H1 (cell line): ENCODE measurements at regions not wholly inside any gene's neighbourhood (a gene's known extent, or its start where the extent isn't known, plus 50 kb on each side); places are given as distances from the start of the nearest gene placed in this dataset.

Experiments used
- CTCF ChIA-PET: fragments of 300-600 bp; sonication (Branson Sonifier 250); formaldehyde crosslinking; loops from one replicate; lab custom pipeline; 2021; ENCODE audit not compliant: partially characterized antibody; lab: Charles Lee
- POLR2A ChIA-PET: fragments of 300-600 bp; sonication (Branson Sonifier 250); formaldehyde crosslinking; loops from one replicate; lab custom pipeline; 2021; ENCODE audit warnings: inconsistent platforms; ENCODE audit not compliant: partially characterized antibody; lab: Charles Lee
- DNase-seq, 2 experiments: peaks; one replicate each; pipeline versions ENCODE4 v3.0.0 to v3.0.0-alpha.2; 2010 to 2022; ENCODE audit warnings: low spot score in 2 of 2, low read depth in 1 of 2, mixed read lengths in 1 of 2
- FAIRE-seq: peaks from 2 replicates; lab custom pipeline; 2011; peaks lifted over from hg19 to GRCh38; lab: Jason Lieb, UNC
- H2AFZ ChIP-seq: 2 replicates; pipeline ENCODE4 v1.8.1; 2012; ENCODE audit warnings: low read length, inconsistent platforms
- H2AK5ac ChIP-seq: 2 replicates; pipeline ENCODE4 v1.6.1; 2013; ENCODE audit warnings: low read depth, low read length
- H2BK120ac ChIP-seq: replicated peaks from 2 replicates; pipeline ENCODE3; 2013; ENCODE audit warnings: low read depth, low read length, inconsistent platforms
- H2BK12ac ChIP-seq: 2 replicates; pipeline ENCODE4 v1.6.1; 2013; ENCODE audit warnings: low read depth, low read length
- H2BK15ac ChIP-seq: 2 replicates; pipeline ENCODE4 v1.6.1; 2013; ENCODE audit warnings: low read length
- H2BK20ac ChIP-seq: 2 replicates; pipeline ENCODE4 v1.6.1; 2013; ENCODE audit warnings: low read length
- H2BK5ac ChIP-seq: 2 replicates; pipeline ENCODE4 v1.6.1; 2013; ENCODE audit warnings: low read depth, low read length
- H3K14ac ChIP-seq: 2 replicates; pipeline ENCODE4 v1.6.1; 2013; ENCODE audit warnings: inconsistent platforms; ENCODE audit not compliant: insufficient read length
- H3K18ac ChIP-seq: 2 replicates; pipeline ENCODE4 v1.6.1; 2013; ENCODE audit warnings: low read length; ENCODE audit errors: extremely low read depth
- H3K23ac ChIP-seq: 2 replicates; pipeline ENCODE4 v1.6.1; 2013; ENCODE audit warnings: inconsistent platforms; ENCODE audit not compliant: insufficient read length
- H3K23me2 ChIP-seq: 2 replicates; pipeline ENCODE4 v1.6.1; 2013; ENCODE audit warnings: low read depth, low read length
- H3K27ac ChIP-seq: 2 replicates; pipeline ENCODE4 v1.6.1; 2011; ENCODE audit warnings: low read depth, low read length, inconsistent platforms
- H3K27me3 ChIP-seq, 4 experiments: replicated peaks in 1 of 4; 1 replicate in 1 of 4; 2 replicates in 3 of 4; pipeline versions ENCODE4 v1.6.1 to v1.8.1; 2011 to 2013; ENCODE audit warnings: low read length in 3 of 4, mild to moderate bottlenecking in 3 of 4, inconsistent platforms in 2 of 4, mixed read lengths in 2 of 4, moderate library complexity in 1 of 4; ENCODE audit not compliant: control insufficient read depth in 3 of 4, insufficient read depth in 3 of 4; ENCODE audit errors: extremely low read depth in 1 of 4
- H3K36me3 ChIP-seq, 4 experiments: 2 replicates each; pipeline versions ENCODE4 v1.6.1 to v1.8.1; 2011 to 2013; ENCODE audit warnings: mild to moderate bottlenecking in 4 of 4, low read length in 3 of 4, moderate library complexity in 2 of 4, control low read depth in 1 of 4, inconsistent platforms in 1 of 4; ENCODE audit not compliant: insufficient read depth in 4 of 4, control insufficient read depth in 2 of 4
- H3K4ac ChIP-seq: replicated peaks from 2 replicates; pipeline ENCODE3; 2013; ENCODE audit warnings: low read length, low read depth, mixed read lengths, inconsistent platforms; ENCODE audit not compliant: insufficient read length
- H3K4me1 ChIP-seq, 4 experiments: replicated peaks in 1 of 4; 1 replicate in 1 of 4; 2 replicates in 3 of 4; pipeline versions ENCODE4 v1.6.1 to v1.8.1; 2011 to 2013; ENCODE audit warnings: low read length in 3 of 4, inconsistent platforms in 2 of 4, mixed read lengths in 1 of 4; ENCODE audit not compliant: insufficient read depth in 4 of 4, control insufficient read depth in 3 of 4
- H3K4me2 ChIP-seq, 2 experiments: 2 replicates each; pipeline versions ENCODE4 v1.6.1 to v1.8.1; 2011 to 2013; ENCODE audit warnings: low read depth in 2 of 2, low read length in 2 of 2, control low read depth in 1 of 2, inconsistent platforms in 1 of 2, mild to moderate bottlenecking in 1 of 2; ENCODE audit not compliant: insufficient read depth in 1 of 2
- H3K4me3 ChIP-seq, 4 experiments: fragments of 200-600, 300-600 bp in 1 of 4; sonication (generic), shearing (Covaris generic), sonication (Bioruptor Twin) in 1 of 4; 2 replicates each; pipeline versions ENCODE4 v1.5.1 to v1.8.1; 2011 to 2016; ENCODE audit warnings: low read length in 4 of 4, low read depth in 3 of 4, control low read depth in 2 of 4, inconsistent platforms in 2 of 4, mild to moderate bottlenecking in 2 of 4, mixed read lengths in 1 of 4, moderate library complexity in 1 of 4; ENCODE audit not compliant: insufficient read depth in 2 of 4; ENCODE audit errors: extremely low read depth in 1 of 4
- H3K56ac ChIP-seq: replicated peaks from 2 replicates; pipeline ENCODE3; 2013; ENCODE audit warnings: low read depth, mild to moderate bottlenecking, mixed read lengths, low read length, inconsistent platforms; ENCODE audit not compliant: insufficient read length
- H3K79me1 ChIP-seq: 2 replicates; pipeline ENCODE4 v1.6.1; 2013; ENCODE audit warnings: low read depth, low read length, control low read depth
- H3K79me2 ChIP-seq, 2 experiments: 2 replicates each; pipeline versions ENCODE4 v1.6.1 to v1.8.1; 2012 to 2013; ENCODE audit warnings: low read length in 2 of 2, mild to moderate bottlenecking in 2 of 2, inconsistent platforms in 1 of 2; ENCODE audit not compliant: insufficient read depth in 2 of 2, control insufficient read depth in 1 of 2
- H3K9ac ChIP-seq, 4 experiments: replicated peaks in 1 of 4; 1 replicate in 1 of 4; 2 replicates in 3 of 4; pipeline versions ENCODE4 v1.6.1 to v1.8.1; 2011 to 2013; ENCODE audit warnings: low read depth in 3 of 4, low read length in 3 of 4, control low read depth in 2 of 4, mild to moderate bottlenecking in 2 of 4, moderate library complexity in 2 of 4, inconsistent platforms in 1 of 4; ENCODE audit errors: extremely low read depth in 1 of 4
- H3K9me3 ChIP-seq, 2 experiments: 2 replicates each; pipeline versions ENCODE4 v1.6.1 to v1.8.1; 2012 to 2013; ENCODE audit warnings: mild to moderate bottlenecking in 2 of 2, moderate library complexity in 2 of 2, control low read depth in 1 of 2, inconsistent platforms in 1 of 2, low read depth in 1 of 2, low read length in 1 of 2, mixed read lengths in 1 of 2; ENCODE audit not compliant: insufficient read depth in 2 of 2
- H4K20me1 ChIP-seq, 2 experiments: replicated peaks in 1 of 2; 2 replicates each; pipeline versions ENCODE3 to v1.8.1; 2011 to 2013; ENCODE audit warnings: inconsistent platforms in 2 of 2, low read length in 2 of 2, mild to moderate bottlenecking in 1 of 2; ENCODE audit not compliant: insufficient read depth in 2 of 2, control insufficient read depth in 1 of 2
- H4K5ac ChIP-seq: 2 replicates; pipeline ENCODE4 v1.6.1; 2013; ENCODE audit warnings: low read length, low read depth, mixed read lengths, inconsistent platforms; ENCODE audit not compliant: insufficient read length
- H4K8ac ChIP-seq: 2 replicates; pipeline ENCODE4 v1.8.0; 2013; ENCODE audit warnings: mild to moderate bottlenecking, moderate library complexity, low read length, inconsistent platforms; ENCODE audit not compliant: insufficient read depth; ENCODE audit errors: extremely low read depth
- H4K91ac ChIP-seq: replicated peaks from 2 replicates; pipeline ENCODE3; 2013; ENCODE audit warnings: low read length, mixed read lengths, inconsistent platforms; ENCODE audit not compliant: insufficient read length
- E2F6 ChIP-seq: IDR thresholded peaks from 2 replicates; pipeline ENCODE4 v1.6.1; 2012; ENCODE audit warnings: inconsistent platforms
- HDAC6 ChIP-seq: IDR thresholded peaks from one replicate; pipeline ENCODE4 v1.7.1; 2012; ENCODE audit warnings: low read depth, mild to moderate bottlenecking, inconsistent platforms, low read length, moderate library complexity
- PHF8 ChIP-seq: fragments of 200-600 bp; sonication (generic); conservative IDR thresholded peaks from 2 replicates; pipeline ENCODE4 v1.7.1; 2012; ENCODE audit warnings: low read depth, mild to moderate bottlenecking, inconsistent platforms, low read length, moderate library complexity
- RAD21 ChIP-seq, 2 experiments: IDR thresholded peaks in 1 of 2; conservative IDR thresholded peaks in 1 of 2; 2 replicates each; pipeline ENCODE4 v1.6.1; 2011; ENCODE audit warnings: low read depth in 2 of 2, low read length in 2 of 2, improper control_type of control experiment in 1 of 2, inconsistent platforms in 1 of 2, mild to moderate bottlenecking in 1 of 2, moderate library complexity in 1 of 2
- ZNF274 ChIP-seq: IDR thresholded peaks from 2 replicates; pipeline ENCODE4 v1.7.0; 2012; ENCODE audit warnings: low read length, borderline replicate concordance; ENCODE audit errors: extremely low read depth
- WGBS, 2 experiments: shearing (Covaris generic) in 1 of 2; methylation state at CpG; one replicate each; pipeline versions ENCODE4 v1.1.6 to v1.1.7; 2013 to 2015; ENCODE audit warnings: low lambda C conversion rate in 2 of 2, mixed read lengths in 2 of 2, inconsistent platforms in 1 of 2, low coverage in 1 of 2, missing lambda C conversion rate in 1 of 2; ENCODE audit not compliant: insufficient replicate concordance in 2 of 2, insufficient coverage in 1 of 2, insufficient read length in 1 of 2; ENCODE audit errors: extremely low coverage in 1 of 2, missing lambda C conversion rate in 1 of 2; 5-methylcytosine and 5-hydroxymethylcytosine counted together

GRCh38 chr2:114286438-114286837, 156.0 kb upstream of the DPP10 start:
- Histone ChIP-seq H2AFZ (no peak overlapping the region), H3K4ac (no peak overlapping the region), H4K20me1 (no peaks in the 10 kb centered on the region), H3K9ac (no peak overlapping the region), H3K14ac (no peak overlapping the region), H3K27ac (no peak overlapping the region), H2BK20ac (no peak overlapping the region), H3K79me2 (no peaks in the 10 kb centered on the region), H4K91ac (no peak overlapping the region), H3K56ac (no peak overlapping the region), H3K4me3 (no peak overlapping the region), H4K5ac (no peak overlapping the region), H2AK5ac (no peak overlapping the region), H3K79me1 (no peaks in the 10 kb centered on the region), H2BK12ac (no peak overlapping the region), H3K23ac (no peak overlapping the region), H3K4me1 (no peaks in the 10 kb centered on the region), H3K23me2 (no peaks in the 10 kb centered on the region), H3K27me3 (no peaks in the 10 kb centered on the region), H3K36me3 (no peaks in the 10 kb centered on the region), H2BK15ac (no peak overlapping the region), H2BK120ac (no peak overlapping the region), H4K8ac (no peak overlapping the region), H3K18ac (no peak overlapping the region), H2BK5ac (no peak overlapping the region), H3K4me2 (no peak overlapping the region), H3K9me3 (no peaks in the 10 kb centered on the region; a peak in 2 of 4 replicates)
- TF ChIP-seq E2F6 (no peak), HDAC6 (no peak), ZNF274 (no peak), RAD21 (IDR thresholded peaks at IDR 0.05 in 1 of 2, conservative IDR thresholded peaks at IDR 0.05 in 1 of 2; ENCODE audit: low read depth in 2 of 2, low read length in 2 of 2) (no peak), PHF8 (no peak)
- POLR2A ChIA-PET, result no interaction called here
- WGBS, 2 experiments, result 96% methylated on average over 8 of the region's 8 CpGs; no CpG with 5 or more reads in 1 of the 2 experiments
- CTCF ChIA-PET, result no interaction called here
- DNase-seq (no peak), FAIRE-seq (no peak)
